ENCODE measurements at regions not wholly inside any gene's neighbourhood (a gene's known extent, or its start where the extent isn't known, plus 50 kb on each side); places are given as distances from the start of the nearest gene placed in this dataset.

GRCh38 chr14:35949920-35950513 is 123.9 kb downstream of the BRMS1L start:
- TF ChIP-seq CTCF (IDR thresholded peaks at IDR 0.05) = no peak
- no peak for TF ChIP-seq ZFX (IDR thresholded peaks at IDR 0.05; ENCODE audit: borderline replicate concordance)

Measured in 22Rv1 (cell line).